ENCODE measurements at regions not wholly inside any gene's neighbourhood (a gene's known extent, or its start where the extent isn't known, plus 50 kb on each side); places are given as distances from the start of the nearest gene placed in this dataset.

DNA sequence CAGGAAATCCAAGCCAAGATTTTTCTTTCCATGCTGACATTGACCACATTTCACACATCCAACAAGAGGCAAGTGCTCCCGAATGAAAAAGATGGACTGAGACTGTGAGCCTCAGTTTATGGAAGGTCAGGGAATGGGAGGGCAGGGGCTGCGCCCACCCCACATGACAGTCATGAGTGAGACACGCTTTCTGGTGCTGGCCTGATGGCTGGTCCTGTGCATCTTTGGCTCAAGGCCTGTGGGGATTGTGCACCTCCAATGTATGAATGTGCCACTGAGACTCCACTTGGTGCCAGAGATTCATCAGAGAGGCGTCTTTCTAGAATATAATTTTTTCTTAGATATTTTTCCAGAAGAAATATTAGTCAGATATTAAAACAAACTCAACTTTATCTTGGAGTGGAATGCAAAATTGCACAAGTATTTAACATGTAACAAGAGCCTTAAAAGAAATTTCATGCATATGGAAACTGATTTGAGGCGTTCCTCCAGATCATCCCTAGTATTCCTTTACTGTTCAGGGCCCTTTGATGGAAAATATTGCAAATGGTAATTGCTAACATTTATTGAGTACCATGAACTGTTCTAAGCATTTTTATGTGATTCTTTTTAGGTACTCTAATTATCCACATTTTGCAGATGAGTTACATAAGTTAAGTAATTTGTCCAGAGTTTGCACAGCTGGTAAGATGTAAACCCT, 87.3 kb upstream of the GPR45 start:
- TF ChIP-seq, protein P1, sequence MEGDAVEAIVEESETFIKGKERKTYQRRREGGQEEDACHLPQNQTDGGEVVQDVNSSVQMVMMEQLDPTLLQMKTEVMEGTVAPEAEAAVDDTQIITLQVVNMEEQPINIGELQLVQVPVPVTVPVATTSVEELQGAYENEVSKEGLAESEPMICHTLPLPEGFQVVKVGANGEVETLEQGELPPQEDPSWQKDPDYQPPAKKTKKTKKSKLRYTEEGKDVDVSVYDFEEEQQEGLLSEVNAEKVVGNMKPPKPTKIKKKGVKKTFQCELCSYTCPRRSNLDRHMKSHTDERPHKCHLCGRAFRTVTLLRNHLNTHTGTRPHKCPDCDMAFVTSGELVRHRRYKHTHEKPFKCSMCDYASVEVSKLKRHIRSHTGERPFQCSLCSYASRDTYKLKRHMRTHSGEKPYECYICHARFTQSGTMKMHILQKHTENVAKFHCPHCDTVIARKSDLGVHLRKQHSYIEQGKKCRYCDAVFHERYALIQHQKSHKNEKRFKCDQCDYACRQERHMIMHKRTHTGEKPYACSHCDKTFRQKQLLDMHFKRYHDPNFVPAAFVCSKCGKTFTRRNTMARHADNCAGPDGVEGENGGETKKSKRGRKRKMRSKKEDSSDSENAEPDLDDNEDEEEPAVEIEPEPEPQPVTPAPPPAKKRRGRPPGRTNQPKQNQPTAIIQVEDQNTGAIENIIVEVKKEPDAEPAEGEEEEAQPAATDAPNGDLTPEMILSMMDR (IDR thresholded peaks at IDR 0.05; ENCODE audit: low read length), result no peak
- TF ChIP-seq EZH2 (IDR thresholded peaks at IDR 0.05; ENCODE audit: borderline replicate concordance, low read length), result no peak

Measured in OCI-LY1 (cell line).